Prostate gland (tissue), 2 donors: ENCODE measurements at regions not wholly inside any gene's neighbourhood (a gene's known extent, or its start where the extent isn't known, plus 50 kb on each side); places are given as distances from the start of the nearest gene placed in this dataset.

Experiments used
- POLR2A ChIP-seq: fragments of 450-650 bp; IDR thresholded peaks from one replicate; pipeline ENCODE4 v1.6.1; 2016; ENCODE audit warnings: antibody characterized with exemption, mild to moderate bottlenecking
- POLR2AphosphoS5 ChIP-seq: sonication (generic); formaldehyde crosslinking; IDR thresholded peaks from one replicate; pipeline ENCODE4 v1.6.1; 2017; ENCODE audit warnings: antibody characterized with exemption
- TF ChIP-seq, protein P1 (sequence below), 4 experiments: fragments of 200-600 bp in 2 of 4; fragments of 450-650 bp in 2 of 4; sonication (generic) in 2 of 4; IDR thresholded peaks; 1 replicate in 3 of 4; 2 replicates in 1 of 4; pipeline ENCODE4 v1.5.1; 2016 to 2019; ENCODE audit warnings: antibody characterized with exemption in 4 of 4, mild to moderate bottlenecking in 2 of 4, moderate library complexity in 2 of 4

DNA sequence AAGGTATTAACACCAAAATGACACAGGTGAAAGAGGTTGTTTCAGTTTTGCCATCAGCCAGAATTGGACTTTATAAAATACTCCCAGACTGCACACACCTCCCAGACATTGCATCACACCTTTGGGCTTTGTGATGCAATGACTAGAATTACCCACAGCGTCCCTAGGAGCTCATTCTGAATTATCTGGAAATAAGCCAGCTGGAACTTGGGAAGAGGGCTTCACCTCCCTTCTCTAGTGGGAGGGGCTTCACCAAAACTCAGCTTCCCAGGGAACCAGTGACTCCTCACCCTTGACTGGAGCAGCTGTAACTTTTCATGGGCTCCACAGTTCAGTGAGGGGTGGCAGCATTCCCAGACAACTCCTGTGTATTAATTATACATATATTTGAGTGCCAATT, 83.1 kb upstream of the BZW1 start:
- TF ChIP-seq POLR2A (no peak), POLR2AphosphoS5 (no peak)
- TF ChIP-seq, protein P1, sequence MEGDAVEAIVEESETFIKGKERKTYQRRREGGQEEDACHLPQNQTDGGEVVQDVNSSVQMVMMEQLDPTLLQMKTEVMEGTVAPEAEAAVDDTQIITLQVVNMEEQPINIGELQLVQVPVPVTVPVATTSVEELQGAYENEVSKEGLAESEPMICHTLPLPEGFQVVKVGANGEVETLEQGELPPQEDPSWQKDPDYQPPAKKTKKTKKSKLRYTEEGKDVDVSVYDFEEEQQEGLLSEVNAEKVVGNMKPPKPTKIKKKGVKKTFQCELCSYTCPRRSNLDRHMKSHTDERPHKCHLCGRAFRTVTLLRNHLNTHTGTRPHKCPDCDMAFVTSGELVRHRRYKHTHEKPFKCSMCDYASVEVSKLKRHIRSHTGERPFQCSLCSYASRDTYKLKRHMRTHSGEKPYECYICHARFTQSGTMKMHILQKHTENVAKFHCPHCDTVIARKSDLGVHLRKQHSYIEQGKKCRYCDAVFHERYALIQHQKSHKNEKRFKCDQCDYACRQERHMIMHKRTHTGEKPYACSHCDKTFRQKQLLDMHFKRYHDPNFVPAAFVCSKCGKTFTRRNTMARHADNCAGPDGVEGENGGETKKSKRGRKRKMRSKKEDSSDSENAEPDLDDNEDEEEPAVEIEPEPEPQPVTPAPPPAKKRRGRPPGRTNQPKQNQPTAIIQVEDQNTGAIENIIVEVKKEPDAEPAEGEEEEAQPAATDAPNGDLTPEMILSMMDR (IDR thresholded peaks at IDR 0.05): no peak
